Mesendoderm (in vitro differentiated cells): ENCODE measurements at regions not wholly inside any gene's neighbourhood (a gene's known extent, or its start where the extent isn't known, plus 50 kb on each side); places are given as distances from the start of the nearest gene placed in this dataset.

Source experiments
- DNase-seq: peaks from one replicate; pipeline ENCODE4 v3.0.0; 2013
- H2AK5ac ChIP-seq: 2 replicates; pipeline ENCODE4 v1.6.1; 2013; ENCODE audit warnings: low read length, inconsistent platforms
- H2BK120ac ChIP-seq: 2 replicates; pipeline ENCODE4 v1.6.1; 2013; ENCODE audit warnings: low read depth, mild to moderate bottlenecking, low read length, moderate library complexity, mixed read lengths
- H2BK15ac ChIP-seq: replicated peaks from 2 replicates; pipeline ENCODE4 v1.6.1; 2013; ENCODE audit warnings: low read depth, mild to moderate bottlenecking, moderate library complexity
- H2BK5ac ChIP-seq: 2 replicates; pipeline ENCODE4 v1.6.1; 2013; ENCODE audit warnings: low read length, inconsistent platforms
- H3K18ac ChIP-seq: 2 replicates; pipeline ENCODE4 v1.6.1; 2013; ENCODE audit warnings: mild to moderate bottlenecking, low read length, mixed read lengths
- H3K23ac ChIP-seq: one replicate; pipeline ENCODE4 v1.6.1; 2013; ENCODE audit warnings: low read length
- H3K27ac ChIP-seq: 2 replicates; pipeline ENCODE4 v1.5.1; 2013; ENCODE audit warnings: low read depth, mild to moderate bottlenecking, inconsistent platforms, low read length, moderate library complexity
- H3K27me3 ChIP-seq: 2 replicates; pipeline ENCODE4 v1.6.1; 2013; ENCODE audit warnings: low read length, control low read depth, mild to moderate bottlenecking, inconsistent platforms; ENCODE audit not compliant: insufficient read depth, poor library complexity
- H3K36me3 ChIP-seq: 2 replicates; pipeline ENCODE4 v1.6.1; 2013; ENCODE audit warnings: low read length, inconsistent platforms; ENCODE audit not compliant: control insufficient read depth, insufficient read depth
- H3K4ac ChIP-seq: one replicate; pipeline ENCODE4 v1.6.1; 2013; ENCODE audit warnings: low read depth, mild to moderate bottlenecking, low read length, moderate library complexity
- H3K4me1 ChIP-seq: 2 replicates; pipeline ENCODE4 v1.6.1; 2013; ENCODE audit warnings: low read depth, low read length, inconsistent platforms; ENCODE audit not compliant: control insufficient read depth
- H3K4me2 ChIP-seq: 2 replicates; pipeline ENCODE4 v1.6.1; 2013; ENCODE audit warnings: low read length
- H3K4me3 ChIP-seq: 2 replicates; pipeline ENCODE4 v1.5.1; 2013; ENCODE audit warnings: mild to moderate bottlenecking, low read length
- H3K56ac ChIP-seq: one replicate; pipeline ENCODE4 v1.6.1; 2013; ENCODE audit warnings: low read length
- H3K79me1 ChIP-seq: 2 replicates; pipeline ENCODE4 v1.6.1; 2013; ENCODE audit warnings: low read length, inconsistent platforms
- H3K79me2 ChIP-seq: 2 replicates; pipeline ENCODE4 v1.6.1; 2013; ENCODE audit warnings: mild to moderate bottlenecking, low read length; ENCODE audit not compliant: control insufficient read depth, insufficient read depth
- H3K9ac ChIP-seq: 2 replicates; pipeline ENCODE4 v1.6.1; 2013; ENCODE audit warnings: low read length, inconsistent platforms
- H4K5ac ChIP-seq: one replicate; pipeline ENCODE4 v1.6.1; 2013; ENCODE audit warnings: low read length
- H4K8ac ChIP-seq: one replicate; pipeline ENCODE4 v1.6.1; 2013; ENCODE audit warnings: low read depth, mild to moderate bottlenecking, control low read depth, low read length, moderate library complexity
- WGBS: extraction: QIAGEN DNeasy Blood & Tissue Kit; methylation state at CpG from one replicate; pipeline ENCODE4 v1.1.7; 2013; ENCODE audit warnings: low lambda C conversion rate, missing lambda C conversion rate; ENCODE audit not compliant: insufficient coverage; ENCODE audit errors: extremely low coverage; 5-methylcytosine and 5-hydroxymethylcytosine counted together

- Histone ChIP-seq H3K4me2 (no peak overlapping the region), H3K27ac (no peak overlapping the region), H3K9ac (no peak overlapping the region), H4K8ac (no peak overlapping the region), H3K27me3 (no peaks in the 10 kb centered on the region), H3K18ac (no peak overlapping the region), H2AK5ac (no peak overlapping the region), H4K5ac (no peak overlapping the region), H2BK5ac (no peak overlapping the region), H3K4ac (no peak overlapping the region), H3K4me1 (no peaks in the 10 kb centered on the region), H3K4me3 (no peak overlapping the region), H3K56ac (no peak overlapping the region), H3K79me2 (no peaks in the 10 kb centered on the region), H3K23ac (no peak overlapping the region), H2BK120ac (no peak overlapping the region), H3K79me1 (no peaks in the 10 kb centered on the region), H3K36me3 (no peaks in the 10 kb centered on the region), H2BK15ac (no peak overlapping the region)
- no peak for DNase-seq
- no CpG with 5 or more reads among the region's 1 CpG for WGBS
Observed at GRCh38 chr7:90025771-90026170, 128.5 kb upstream of the STEAP1 start.

DNA sequence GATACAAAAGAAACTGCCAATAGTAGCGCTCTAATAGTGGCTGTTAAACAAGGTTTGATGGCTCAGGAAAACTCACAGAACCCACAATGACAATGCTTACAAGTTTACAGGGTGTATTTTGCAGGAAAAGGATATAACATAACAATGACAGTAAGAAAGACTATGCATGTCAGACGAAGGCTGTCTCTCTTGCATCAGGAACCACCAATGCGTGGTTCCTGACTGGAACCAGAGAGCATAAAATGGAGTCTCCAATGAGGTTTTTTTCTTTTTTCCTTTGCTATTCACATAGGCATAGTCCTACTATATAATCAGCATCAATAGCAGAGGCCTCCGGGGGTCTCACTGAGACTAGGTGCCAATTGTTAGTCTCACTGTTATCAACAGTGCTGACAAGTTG is 120.4 kb upstream of the STEAP1 start:
- H3K4me3 ChIP-seq = no peak overlapping the region
- no peak overlapping the region for H2AK5ac ChIP-seq
- no peaks in the 10 kb centered on the region for H3K79me2 ChIP-seq
- WGBS = no CpG with 5 or more reads among the region's 4 CpGs
- H3K4me2 ChIP-seq = no peak overlapping the region
- no peak overlapping the region for H2BK15ac ChIP-seq
- H3K36me3 ChIP-seq = no peaks in the 10 kb centered on the region
- no peaks in the 10 kb centered on the region for H3K4me1 ChIP-seq
- no peak overlapping the region for H3K18ac ChIP-seq
- no peaks in the 10 kb centered on the region for H3K27me3 ChIP-seq
- no peak overlapping the region for H4K5ac ChIP-seq
- H3K56ac ChIP-seq = no peak overlapping the region
- no peak overlapping the region for H3K4ac ChIP-seq
- no peak overlapping the region for H3K23ac ChIP-seq
- no peak for DNase-seq
- no peaks in the 10 kb centered on the region for H3K79me1 ChIP-seq
- no peak overlapping the region for H2BK5ac ChIP-seq
- H3K9ac ChIP-seq = no peak overlapping the region
- H3K27ac ChIP-seq = no peak overlapping the region
- no peak overlapping the region for H2BK120ac ChIP-seq
- H4K8ac ChIP-seq = no peak overlapping the region

DNA sequence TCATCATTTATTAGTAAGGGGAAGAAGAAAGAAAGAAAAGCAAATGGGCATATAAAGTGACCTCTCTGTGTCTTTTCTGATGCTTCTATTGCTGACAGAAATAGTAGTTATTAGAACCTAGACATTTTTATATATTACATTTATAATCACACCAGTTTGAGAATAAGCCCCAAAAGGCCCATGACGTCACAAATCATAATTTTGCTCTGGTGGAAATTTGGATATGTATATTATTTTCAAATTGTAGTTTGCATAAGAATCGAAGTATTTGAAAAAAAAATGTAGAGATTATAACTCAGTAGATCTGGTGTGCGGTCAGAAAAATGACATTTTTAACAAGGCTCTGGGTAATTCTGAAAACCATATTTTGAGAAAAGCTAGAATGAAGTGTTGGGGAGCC is 101.2 kb upstream of the STEAP1 start:
- no peak overlapping the region for H3K4me2 ChIP-seq
- H3K27ac ChIP-seq = no peak overlapping the region
- no peak overlapping the region for H3K4me3 ChIP-seq
- H3K27me3 ChIP-seq = no peaks in the 10 kb centered on the region
- H3K4ac ChIP-seq = no peak overlapping the region
- no peak overlapping the region for H3K56ac ChIP-seq
- no peaks in the 10 kb centered on the region for H3K79me1 ChIP-seq
- no peak overlapping the region for H4K5ac ChIP-seq
- H2BK120ac ChIP-seq = no peak overlapping the region
- no peak overlapping the region for H2BK5ac ChIP-seq
- WGBS = no CpG with 5 or more reads among the region's 3 CpGs
- no peak overlapping the region for H3K9ac ChIP-seq
- H3K79me2 ChIP-seq = no peaks in the 10 kb centered on the region
- no peak overlapping the region for H3K23ac ChIP-seq
- DNase-seq = no peak
- no peak overlapping the region for H2AK5ac ChIP-seq
- H3K36me3 ChIP-seq = no peaks in the 10 kb centered on the region
- no peak overlapping the region for H2BK15ac ChIP-seq
- H3K4me1 ChIP-seq = no peaks in the 10 kb centered on the region
- H3K18ac ChIP-seq = no peak overlapping the region
- H4K8ac ChIP-seq = no peak overlapping the region

GRCh38 chr7:90061077-90061476 is 93.2 kb upstream of the STEAP1 start:
- H3K27ac ChIP-seq = no peak overlapping the region
- no peaks in the 10 kb centered on the region for H3K36me3 ChIP-seq
- H3K4me2 ChIP-seq = no peak overlapping the region
- H3K56ac ChIP-seq = no peak overlapping the region
- H3K18ac ChIP-seq = no peak overlapping the region
- no peak for DNase-seq
- H2BK15ac ChIP-seq = no peak overlapping the region
- no peak overlapping the region for H2AK5ac ChIP-seq
- no peak overlapping the region for H3K23ac ChIP-seq
- H2BK5ac ChIP-seq = no peak overlapping the region
- H3K79me1 ChIP-seq = no peaks in the 10 kb centered on the region
- H3K27me3 ChIP-seq = no peaks in the 10 kb centered on the region
- H3K4me3 ChIP-seq = no peak overlapping the region
- H3K9ac ChIP-seq = no peak overlapping the region
- no peaks in the 10 kb centered on the region for H3K79me2 ChIP-seq
- no CpG with 5 or more reads among the region's 2 CpGs for WGBS
- H4K8ac ChIP-seq = no peak overlapping the region
- H2BK120ac ChIP-seq = no peak overlapping the region
- no peak overlapping the region for H4K5ac ChIP-seq
- H3K4me1 ChIP-seq = no peaks in the 10 kb centered on the region
- no peak overlapping the region for H3K4ac ChIP-seq

- no peaks in the 10 kb centered on the region for H3K27me3 ChIP-seq
- no peak overlapping the region for H2BK120ac ChIP-seq
- WGBS = no CpG with 5 or more reads among the region's 2 CpGs
- H3K79me1 ChIP-seq = no peaks in the 10 kb centered on the region
- no peak overlapping the region for H3K4me2 ChIP-seq
- no peak overlapping the region for H3K27ac ChIP-seq
- no peak for DNase-seq
- H4K8ac ChIP-seq = no peak overlapping the region
- no peak overlapping the region for H2BK5ac ChIP-seq
- no peaks in the 10 kb centered on the region for H3K79me2 ChIP-seq
- H3K56ac ChIP-seq = no peak overlapping the region
- no peak overlapping the region for H3K4me3 ChIP-seq
- no peak overlapping the region for H3K18ac ChIP-seq
- H3K4me1 ChIP-seq = no peaks in the 10 kb centered on the region
- H3K4ac ChIP-seq = no peak overlapping the region
- no peak overlapping the region for H2AK5ac ChIP-seq
- H4K5ac ChIP-seq = no peak overlapping the region
- H3K9ac ChIP-seq = no peak overlapping the region
- H3K23ac ChIP-seq = no peak overlapping the region
- H3K36me3 ChIP-seq = no peaks in the 10 kb centered on the region
- no peak overlapping the region for H2BK15ac ChIP-seq
Observed at GRCh38 chr7:90064370-90064769, 89.9 kb upstream of the STEAP1 start.

GRCh38 chr7:90067171-90067570 is 87.1 kb upstream of the STEAP1 start:
- Histone ChIP-seq H4K5ac (no peak overlapping the region), H3K4me1 (no peaks in the 10 kb centered on the region), H2AK5ac (no peak overlapping the region), H3K23ac (no peak overlapping the region), H3K79me1 (no peaks in the 10 kb centered on the region), H3K4ac (no peak overlapping the region), H3K56ac (no peak overlapping the region), H2BK120ac (no peak overlapping the region), H3K27ac (no peak overlapping the region), H3K36me3 (no peaks in the 10 kb centered on the region), H3K27me3 (no peaks in the 10 kb centered on the region), H3K4me3 (no peak overlapping the region), H2BK5ac (no peak overlapping the region), H3K79me2 (no peaks in the 10 kb centered on the region), H2BK15ac (no peak overlapping the region), H3K18ac (no peak overlapping the region), H4K8ac (no peak overlapping the region), H3K4me2 (no peak overlapping the region), H3K9ac (no peak overlapping the region)
- DNase-seq = peak; percentile 15
- no CpG with 5 or more reads among the region's 5 CpGs for WGBS
